ENCODE measurements at regions not wholly inside any gene's neighbourhood (a gene's known extent, or its start where the extent isn't known, plus 50 kb on each side); places are given as distances from the start of the nearest gene placed in this dataset.

DNA sequence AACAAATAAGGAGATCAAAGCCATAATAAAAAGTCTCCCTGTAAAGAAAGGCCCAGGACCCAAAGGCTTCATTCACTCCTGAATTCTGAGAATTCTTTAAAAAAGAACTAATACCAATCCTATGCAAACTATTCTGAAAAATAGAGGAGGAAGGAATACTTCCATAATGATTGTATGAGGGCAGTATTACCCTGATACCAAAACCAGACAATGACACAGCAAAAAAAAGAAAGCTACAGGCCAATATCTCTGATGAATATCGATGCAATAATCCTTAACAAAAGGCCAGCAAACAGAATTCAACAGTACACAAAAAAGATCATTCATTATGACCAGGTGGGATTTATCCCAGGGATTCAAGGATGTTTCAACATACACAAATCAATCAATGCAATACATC is 457.8 kb upstream of the FBXO33 start:
- peaks cover 0 to 46% (median 11%) of the 10 kb centered on the region in 12 donors for H3K9me3 ChIP-seq

DNA sequence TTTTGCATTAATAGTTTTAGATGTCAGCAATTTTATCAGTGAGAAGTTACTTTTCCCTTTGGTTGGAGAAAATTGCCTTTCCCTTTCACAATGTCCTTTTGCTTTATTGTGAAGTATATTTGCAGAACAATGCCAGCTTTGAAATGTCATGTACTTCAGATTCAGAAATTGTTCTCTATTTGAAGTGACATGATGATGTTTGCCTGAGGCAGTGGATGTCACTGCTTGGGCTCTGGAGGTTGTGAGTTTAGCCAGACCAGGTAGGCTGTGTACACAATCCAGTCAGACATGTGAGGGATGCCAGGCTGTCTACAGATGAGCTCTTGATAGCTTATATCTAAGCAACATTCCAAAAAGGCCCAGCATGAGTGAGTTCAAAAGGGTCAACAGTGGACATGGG is 451.9 kb upstream of the FBXO33 start:
- DNase-seq (no peak), ATAC-seq (no peak)
- Histone ChIP-seq H3K4me1 (no peaks in the 10 kb centered on the region), H3K27ac (no peak overlapping the region), H3K36me3 (no peaks in the 10 kb centered on the region), H3K4me3 (no peak overlapping the region), H3K9me3 (peaks cover 0 to 25% (median 8%) of the 10 kb centered on the region in 12 donors), H3K27me3 (no peaks in the 10 kb centered on the region)
- no peak for TF ChIP-seq POLR2A (IDR thresholded peaks at IDR 0.05)
- TF ChIP-seq, protein P1, sequence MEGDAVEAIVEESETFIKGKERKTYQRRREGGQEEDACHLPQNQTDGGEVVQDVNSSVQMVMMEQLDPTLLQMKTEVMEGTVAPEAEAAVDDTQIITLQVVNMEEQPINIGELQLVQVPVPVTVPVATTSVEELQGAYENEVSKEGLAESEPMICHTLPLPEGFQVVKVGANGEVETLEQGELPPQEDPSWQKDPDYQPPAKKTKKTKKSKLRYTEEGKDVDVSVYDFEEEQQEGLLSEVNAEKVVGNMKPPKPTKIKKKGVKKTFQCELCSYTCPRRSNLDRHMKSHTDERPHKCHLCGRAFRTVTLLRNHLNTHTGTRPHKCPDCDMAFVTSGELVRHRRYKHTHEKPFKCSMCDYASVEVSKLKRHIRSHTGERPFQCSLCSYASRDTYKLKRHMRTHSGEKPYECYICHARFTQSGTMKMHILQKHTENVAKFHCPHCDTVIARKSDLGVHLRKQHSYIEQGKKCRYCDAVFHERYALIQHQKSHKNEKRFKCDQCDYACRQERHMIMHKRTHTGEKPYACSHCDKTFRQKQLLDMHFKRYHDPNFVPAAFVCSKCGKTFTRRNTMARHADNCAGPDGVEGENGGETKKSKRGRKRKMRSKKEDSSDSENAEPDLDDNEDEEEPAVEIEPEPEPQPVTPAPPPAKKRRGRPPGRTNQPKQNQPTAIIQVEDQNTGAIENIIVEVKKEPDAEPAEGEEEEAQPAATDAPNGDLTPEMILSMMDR (IDR thresholded peaks at IDR 0.05), result no peak
- intact Hi-C loops (cut with DNase I), result no loop called here

More for the DNA sequence above, 457.8 kb upstream of the FBXO33 start:
- intact Hi-C loops (cut with DNase I), result no loop called here
- DNase-seq (no peak), ATAC-seq (no peak)
- TF ChIP-seq, protein P1 (IDR thresholded peaks at IDR 0.05), result no peak
- no peak for TF ChIP-seq POLR2A (IDR thresholded peaks at IDR 0.05)
- Histone ChIP-seq H3K4me3 (no peak overlapping the region), H3K27me3 (no peaks in the 10 kb centered on the region), H3K4me1 (no peaks in the 10 kb centered on the region), H3K27ac (no peak overlapping the region), H3K36me3 (no peaks in the 10 kb centered on the region)
- WGBS, 4 donors, result 69 to 78% (median 70%) methylated on average over 1 of the region's 1 CpG

DNA sequence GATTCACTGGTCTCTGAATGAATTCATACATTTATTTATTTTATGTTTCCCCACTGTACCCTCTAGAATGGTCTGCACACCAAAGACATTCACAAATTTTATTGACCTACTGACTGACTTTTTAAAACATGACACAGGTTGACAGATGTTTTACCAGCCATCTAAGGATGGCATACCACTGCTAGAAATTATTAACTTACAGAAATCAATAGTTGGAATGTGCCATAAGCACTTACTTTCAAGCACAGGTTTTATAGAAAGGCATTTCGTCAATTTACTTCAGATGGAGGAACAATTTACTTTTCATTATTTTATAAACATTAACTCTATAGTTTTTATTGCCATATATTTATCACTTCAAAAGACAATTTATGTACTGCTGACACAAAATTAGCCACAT is 448.7 kb upstream of the FBXO33 start:
- intact Hi-C loops (cut with DNase I), result no loop called here
- H3K4me1 ChIP-seq, result no peaks in the 10 kb centered on the region
- WGBS, 4 donors, result 82 to 98% (median 96%) methylated on average over 1 of the region's 1 CpG
- no peaks in the 10 kb centered on the region for H3K36me3 ChIP-seq
- no peak overlapping the region for H3K27ac ChIP-seq
- no peak overlapping the region for H3K4me3 ChIP-seq
- H3K9me3 ChIP-seq, result no peaks in the 10 kb centered on the region
- ATAC-seq (no peak), DNase-seq (no peak)
- TF ChIP-seq, protein P1 (IDR thresholded peaks at IDR 0.05), result no peak
- TF ChIP-seq POLR2A (IDR thresholded peaks at IDR 0.05), result no peak
- H3K27me3 ChIP-seq, result no peaks in the 10 kb centered on the region

DNA sequence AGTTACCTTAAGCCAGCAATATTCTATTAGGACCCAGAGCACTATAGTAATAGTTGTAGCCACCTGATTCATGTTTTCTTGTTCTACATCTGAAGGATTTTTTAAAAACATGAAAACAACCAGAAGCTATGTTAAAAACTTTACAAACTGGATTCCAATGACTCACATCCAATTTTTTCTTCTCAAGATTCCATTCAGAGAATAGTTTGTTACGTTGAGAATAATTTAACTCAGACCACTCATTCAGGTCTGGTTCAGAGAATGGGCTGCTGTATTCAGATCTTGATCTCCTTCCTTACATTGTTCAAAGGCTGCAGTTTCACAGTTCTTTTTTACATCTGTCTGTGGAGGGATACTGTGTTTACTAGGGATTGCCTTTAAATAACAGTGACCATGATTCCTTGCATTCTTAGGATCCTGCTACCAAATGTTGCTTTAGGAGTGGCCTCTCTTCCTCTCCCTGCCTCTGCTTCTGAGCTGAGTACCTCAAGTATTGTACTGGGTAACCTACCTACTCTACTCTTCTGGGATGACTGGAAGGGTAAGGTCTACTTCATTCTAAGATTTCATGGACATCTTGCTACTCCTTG is 448.0 kb upstream of the FBXO33 start:
- Histone ChIP-seq H3K27me3 (no peaks in the 10 kb centered on the region), H3K27ac (no peak overlapping the region), H3K4me3 (no peak overlapping the region), H3K9me3 (no peaks in the 10 kb centered on the region), H3K4me1 (no peaks in the 10 kb centered on the region), H3K36me3 (no peaks in the 10 kb centered on the region)
- ATAC-seq (no peak), DNase-seq (no peak)
- 2 to 88% (median 57%) methylated on average over 1 of the region's 1 CpG for WGBS, 4 donors
- no peak for TF ChIP-seq POLR2A (IDR thresholded peaks at IDR 0.05)
- TF ChIP-seq, protein P1 (IDR thresholded peaks at IDR 0.05), result no peak
- intact Hi-C loops (cut with DNase I), result no loop called here
